ENCODE measurements at regions not wholly inside any gene's neighbourhood (a gene's known extent, or its start where the extent isn't known, plus 50 kb on each side); places are given as distances from the start of the nearest gene placed in this dataset.

- TF ChIP-seq CTCF (IDR thresholded peaks at IDR 0.05) (no peak), POLR2A (IDR thresholded peaks at IDR 0.05) (no peak)
Measured at GRCh38 chr2:228592925-228593324, 411.4 kb upstream of the SPHKAP start.

All from stomach (tissue), 4 donors.